CD4-positive, alpha-beta T cell (primary cell): ENCODE measurements at regions not wholly inside any gene's neighbourhood (a gene's known extent, or its start where the extent isn't known, plus 50 kb on each side); places are given as distances from the start of the nearest gene placed in this dataset.

Source experiments
- ATAC-seq: fragments of 200-7000 bp; cut with Tn5 transposase; one replicate; pipeline ENCODE4 v1.10.0; 2022; ENCODE audit warnings: mild to moderate bottlenecking; ENCODE audit not compliant: poor library complexity
- CTCF ChIA-PET: fragments of 350-600 bp; sonication (Branson Sonifier 250); formaldehyde crosslinking; loops from one replicate; lab custom pipeline; 2021; ENCODE audit warnings: antibody characterized with exemption, inconsistent platforms; lab: Charles Lee
- POLR2A ChIA-PET: fragments of 350-600 bp; sonication (Branson Sonifier 250); formaldehyde crosslinking; loops from one replicate; lab custom pipeline; 2021; ENCODE audit warnings: antibody characterized with exemption, inconsistent platforms; lab: Charles Lee
- DNase-seq, 14 experiments: peaks; one replicate each; pipeline ENCODE4 v3.0.0-alpha.2; 2013 to 2020; ENCODE audit warnings: mixed read lengths in 2 of 14
- H3K27ac ChIP-seq, 2 donors: one replicate each; pipeline versions ENCODE4 v1.5.1 to v1.7.0; 2013; ENCODE audit warnings: low read length in 2 of 2, low read depth in 1 of 2, mild to moderate bottlenecking in 1 of 2
- H3K27me3 ChIP-seq, 2 experiments: 1 replicate in 1 of 2; 2 replicates in 1 of 2; pipeline versions ENCODE4 v1.6.1 to v1.7.0; 2013; ENCODE audit warnings: low read length in 2 of 2, control low read depth in 1 of 2, mild to moderate bottlenecking in 1 of 2, moderate library complexity in 1 of 2; ENCODE audit not compliant: insufficient read depth in 2 of 2, control insufficient read depth in 1 of 2
- H3K36me3 ChIP-seq: one replicate; pipeline ENCODE4 v1.6.1; 2013; ENCODE audit warnings: low read length, control low read depth; ENCODE audit not compliant: insufficient read depth
- H3K4me1 ChIP-seq: one replicate; pipeline ENCODE4 v1.6.1; 2013; ENCODE audit warnings: low read length, control low read depth; ENCODE audit not compliant: insufficient read depth
- H3K4me3 ChIP-seq: one replicate; pipeline ENCODE4 v1.5.1; 2013; ENCODE audit warnings: mild to moderate bottlenecking, low read length, moderate library complexity
- H3K9me3 ChIP-seq, 2 experiments: 1 replicate in 1 of 2; 2 replicates in 1 of 2; pipeline versions ENCODE4 v1.6.1 to v1.7.0; 2013; ENCODE audit warnings: low read length in 2 of 2, mild to moderate bottlenecking in 2 of 2, control low read depth in 1 of 2, moderate library complexity in 1 of 2; ENCODE audit not compliant: control insufficient read depth in 1 of 2, insufficient read depth in 1 of 2
- H3K27ac Mint-ChIP-seq: one replicate; pipeline ENCODE4 v1.8.0; 2020; ENCODE audit warnings: mixed read lengths
- H3K27me3 Mint-ChIP-seq: one replicate; pipeline ENCODE4 v1.8.0; 2021; ENCODE audit warnings: mixed read lengths
- H3K36me3 Mint-ChIP-seq: one replicate; pipeline ENCODE4 v1.8.0; 2021; ENCODE audit warnings: low read depth, mixed read lengths
- H3K4me1 Mint-ChIP-seq: one replicate; pipeline ENCODE4 v1.8.0; 2021; ENCODE audit warnings: low read depth, mixed read lengths
- H3K4me3 Mint-ChIP-seq: one replicate; pipeline ENCODE4 v1.8.0; 2020; ENCODE audit warnings: mild to moderate bottlenecking, mixed read lengths
- H3K9me3 Mint-ChIP-seq: one replicate; pipeline ENCODE4 v1.8.0; 2020; ENCODE audit warnings: mixed read lengths
- intact Hi-C, 2 experiments: fragments of 100-400 bp; cut with DNase I in 1 of 2; cut with micrococcal nuclease in 1 of 2; formaldehyde crosslinking; loops; one replicate each; pipeline versions ENCODE4 v1.15.1 to v1.9.0; 2023 to 2025; cut with DNase I, micrococcal nuclease
- TF ChIP-seq, protein P1 (sequence below): fragments of 200-600 bp; IDR thresholded peaks from one replicate; pipeline ENCODE4 v1.8.0; 2022; ENCODE audit warnings: antibody characterized with exemption, mild to moderate bottlenecking

DNA sequence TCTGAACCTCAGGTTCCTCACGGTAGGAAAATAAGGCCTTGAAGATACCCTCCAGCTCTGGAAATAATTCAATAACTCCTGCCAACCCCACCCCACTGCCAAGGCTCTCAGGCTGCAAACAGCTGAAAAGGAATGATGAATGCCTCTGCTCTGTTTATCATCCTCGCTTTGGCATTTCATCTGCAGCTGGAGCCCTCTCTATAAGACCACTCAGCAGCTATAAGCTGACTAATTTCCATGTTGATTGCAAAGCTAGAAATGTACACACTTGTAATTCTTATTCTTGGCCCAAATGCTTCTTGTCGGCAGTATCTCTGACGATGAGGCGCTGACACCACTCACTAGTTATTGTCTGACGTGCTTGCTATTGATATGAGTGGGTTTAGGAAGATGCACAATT lies 408.4 kb upstream of the NMUR2 start:
- H3K4me1 ChIP-seq: no peaks in the 10 kb centered on the region
- no peaks in the 10 kb centered on the region for H3K36me3 ChIP-seq
- H3K9me3 ChIP-seq: peaks cover 0 to 6% of the 10 kb centered on the region in 2 experiments
- no peaks in the 10 kb centered on the region for H3K27me3 Mint-ChIP-seq
- H3K27ac Mint-ChIP-seq: no peak overlapping the region
- CTCF ChIA-PET: no interaction called here
- POLR2A ChIA-PET: no interaction called here
- TF ChIP-seq, protein P1, sequence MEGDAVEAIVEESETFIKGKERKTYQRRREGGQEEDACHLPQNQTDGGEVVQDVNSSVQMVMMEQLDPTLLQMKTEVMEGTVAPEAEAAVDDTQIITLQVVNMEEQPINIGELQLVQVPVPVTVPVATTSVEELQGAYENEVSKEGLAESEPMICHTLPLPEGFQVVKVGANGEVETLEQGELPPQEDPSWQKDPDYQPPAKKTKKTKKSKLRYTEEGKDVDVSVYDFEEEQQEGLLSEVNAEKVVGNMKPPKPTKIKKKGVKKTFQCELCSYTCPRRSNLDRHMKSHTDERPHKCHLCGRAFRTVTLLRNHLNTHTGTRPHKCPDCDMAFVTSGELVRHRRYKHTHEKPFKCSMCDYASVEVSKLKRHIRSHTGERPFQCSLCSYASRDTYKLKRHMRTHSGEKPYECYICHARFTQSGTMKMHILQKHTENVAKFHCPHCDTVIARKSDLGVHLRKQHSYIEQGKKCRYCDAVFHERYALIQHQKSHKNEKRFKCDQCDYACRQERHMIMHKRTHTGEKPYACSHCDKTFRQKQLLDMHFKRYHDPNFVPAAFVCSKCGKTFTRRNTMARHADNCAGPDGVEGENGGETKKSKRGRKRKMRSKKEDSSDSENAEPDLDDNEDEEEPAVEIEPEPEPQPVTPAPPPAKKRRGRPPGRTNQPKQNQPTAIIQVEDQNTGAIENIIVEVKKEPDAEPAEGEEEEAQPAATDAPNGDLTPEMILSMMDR: no peak
- H3K4me3 ChIP-seq: no peak overlapping the region
- H3K27ac ChIP-seq: no peak overlapping the region
- H3K4me1 Mint-ChIP-seq: no peaks in the 10 kb centered on the region
- intact Hi-C loops: no loop called here
- H3K4me3 Mint-ChIP-seq: no peak overlapping the region
- no peak for DNase-seq
- H3K27me3 ChIP-seq: no peaks in the 10 kb centered on the region
- ATAC-seq: no peak
- no peaks in the 10 kb centered on the region for H3K36me3 Mint-ChIP-seq
- H3K9me3 Mint-ChIP-seq: peaks cover 9% of the 10 kb centered on the region

GRCh38 chr5:152819891-152820290 lies 414.8 kb upstream of the NMUR2 start:
- no peaks in the 10 kb centered on the region for H3K36me3 Mint-ChIP-seq
- Histone ChIP-seq H3K4me1 (no peaks in the 10 kb centered on the region), H3K4me3 (no peak overlapping the region), H3K9me3 (no peaks in the 10 kb centered on the region), H3K27me3 (no peaks in the 10 kb centered on the region), H3K27ac (no peak overlapping the region), H3K36me3 (no peaks in the 10 kb centered on the region)
- H3K27ac Mint-ChIP-seq: no peak overlapping the region
- no peak overlapping the region for H3K4me3 Mint-ChIP-seq
- peaks cover 2% of the 10 kb centered on the region for H3K9me3 Mint-ChIP-seq
- H3K4me1 Mint-ChIP-seq: no peaks in the 10 kb centered on the region
- intact Hi-C loops: no loop called here
- TF ChIP-seq, protein P1: no peak
- DNase-seq (no peak), ATAC-seq (no peak)
- ChIA-PET CTCF (no interaction called here), POLR2A (no interaction called here)
- H3K27me3 Mint-ChIP-seq: no peaks in the 10 kb centered on the region

DNA sequence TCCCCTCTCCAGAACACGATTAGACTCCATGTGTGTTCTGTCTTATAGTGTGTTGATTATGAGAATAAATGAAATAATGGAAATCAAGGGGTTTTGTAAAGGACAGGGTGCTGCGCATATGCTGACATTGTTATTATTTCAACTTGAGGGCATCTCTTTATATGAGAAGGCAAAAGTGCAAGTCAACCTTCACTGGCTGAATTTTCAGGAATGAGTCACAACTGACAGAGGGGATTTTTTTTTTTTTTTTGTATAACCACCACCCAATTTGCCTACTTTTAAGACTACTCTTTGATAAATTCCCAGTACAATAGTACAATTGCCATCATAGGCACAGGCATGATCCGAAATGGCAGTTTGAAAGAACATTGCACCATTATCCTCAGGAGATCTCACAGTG lies 419.2 kb upstream of the NMUR2 start:
- Histone ChIP-seq H3K36me3 (no peaks in the 10 kb centered on the region), H3K27ac (no peak overlapping the region), H3K27me3 (no peaks in the 10 kb centered on the region), H3K4me1 (no peaks in the 10 kb centered on the region), H3K9me3 (no peaks in the 10 kb centered on the region), H3K4me3 (no peak overlapping the region)
- no peaks in the 10 kb centered on the region for H3K27me3 Mint-ChIP-seq
- no peak overlapping the region for H3K4me3 Mint-ChIP-seq
- peaks cover 10% of the 10 kb centered on the region for H3K9me3 Mint-ChIP-seq
- H3K36me3 Mint-ChIP-seq: no peaks in the 10 kb centered on the region
- TF ChIP-seq, protein P1: no peak
- ATAC-seq (no peak), DNase-seq (no peak)
- CTCF ChIA-PET: no interaction called here
- POLR2A ChIA-PET: no interaction called here
- intact Hi-C loops: no loop called here
- no peaks in the 10 kb centered on the region for H3K4me1 Mint-ChIP-seq
- H3K27ac Mint-ChIP-seq: no peak overlapping the region
